K562 (cell line): ENCODE measurements at regions not wholly inside any gene's neighbourhood (a gene's known extent, or its start where the extent isn't known, plus 50 kb on each side); places are given as distances from the start of the nearest gene placed in this dataset.
A peak's percentile ranks its signal among the peaks of the same experiment; 100 is the strongest.

ENCODE experiments used
- ATAC-seq: fragments of 200-7000 bp; cut with Tn5 transposase; 3 replicates; pipeline ENCODE4 v1.9.1; 2020; ENCODE audit warnings: moderate library complexity
- BruUV-seq: library from RNA; stranded (reverse); fragments of 400-500 nt; replicated peaks from 2 replicates; lab custom pipeline; 2021; lab: Mats Ljungman, UMichigan
- CTCF ChIA-PET: fragments of 300-600 bp; formaldehyde crosslinking; extraction: SDS; loops from one replicate; lab custom pipeline; 2021; ENCODE audit warnings: low intra/inter-chr PET ratio; lab: Yijun Ruan, JAX
- POLR2A ChIA-PET: fragments of 300-600, 350-650 bp; sonication (Branson Sonifier 250); formaldehyde crosslinking; extraction: SDS; loops from one replicate; lab custom pipeline; 2021; ENCODE audit warnings: antibody characterized with exemption, inconsistent platforms; lab: Yijun Ruan, JAX
- DNase-seq, 4 experiments: peaks; one replicate each; pipeline versions ENCODE4 v3.0.0 to v3.0.0-alpha.2; 2011 to 2018; ENCODE audit warnings: low spot score in 3 of 4, mixed read lengths in 3 of 4; ENCODE audit errors: extremely low read depth in 1 of 4
- FAIRE-seq: peaks from 2 replicates; lab custom pipeline; 2011; peaks lifted over from hg19 to GRCh38; lab: Jason Lieb, UNC
- H2AFZ ChIP-seq: 2 replicates; pipeline ENCODE4 v1.6.0; 2011; ENCODE audit warnings: low read depth, low read length, control low read depth, inconsistent platforms
- H3K27ac ChIP-seq: fragments of 200-600 bp; 3 replicates; pipeline ENCODE4 v1.8.0; 2011; ENCODE audit warnings: low read depth, mild to moderate bottlenecking, control low read depth, inconsistent platforms, low read length, moderate library complexity, mixed read lengths; ENCODE audit errors: extremely low read depth
- H3K27me3 ChIP-seq, 2 experiments: fragments of 300-600 bp in 1 of 2; 2 replicates in 1 of 2; 3 replicates in 1 of 2; pipeline versions ENCODE4 v1.6.0 to v1.8.0; 2011; ENCODE audit warnings: inconsistent platforms in 2 of 2, low read length in 2 of 2, mild to moderate bottlenecking in 1 of 2, mixed read lengths in 1 of 2, moderate library complexity in 1 of 2; ENCODE audit not compliant: control insufficient read depth in 2 of 2, insufficient read depth in 2 of 2
- H3K36me3 ChIP-seq: fragments of 300-600 bp; 3 replicates; pipeline ENCODE4 v1.8.0; 2011; ENCODE audit warnings: mild to moderate bottlenecking, low read length, inconsistent platforms; ENCODE audit not compliant: control insufficient read depth, insufficient read depth
- H3K4me1 ChIP-seq, 2 experiments: fragments of 200-600 bp in 1 of 2; replicated peaks in 1 of 2; 2 replicates in 1 of 2; 3 replicates in 1 of 2; pipeline versions ENCODE4 v1.5.1 to v1.8.0; 2011; ENCODE audit warnings: inconsistent platforms in 2 of 2, low read length in 2 of 2, mild to moderate bottlenecking in 1 of 2, mixed read lengths in 1 of 2, moderate library complexity in 1 of 2; ENCODE audit not compliant: control insufficient read depth in 2 of 2, insufficient read depth in 2 of 2
- H3K4me2 ChIP-seq: 2 replicates; pipeline ENCODE4 v1.6.1; 2011; ENCODE audit warnings: low read length, control low read depth, inconsistent platforms, mixed read lengths; ENCODE audit not compliant: insufficient read depth
- H3K4me3 ChIP-seq: fragments of 200-600 bp; sonication (generic), shearing (Covaris generic); 2 replicates; pipeline ENCODE4 v1.5.1; 2016; ENCODE audit warnings: control low read depth, inconsistent platforms
- H3K79me2 ChIP-seq: fragments of 200-600 bp; 3 replicates; pipeline ENCODE4 v1.8.0; 2011; ENCODE audit warnings: low read length, inconsistent platforms; ENCODE audit not compliant: control insufficient read depth, insufficient read depth
- H3K9ac ChIP-seq, 2 experiments: 2 replicates each; pipeline versions ENCODE4 v1.6.0 to v1.6.1; 2011; ENCODE audit warnings: low read depth in 2 of 2, low read length in 2 of 2, control low read depth in 1 of 2, inconsistent platforms in 1 of 2, mild to moderate bottlenecking in 1 of 2, mixed read lengths in 1 of 2; ENCODE audit not compliant: insufficient read depth in 1 of 2
- H3K9me1 ChIP-seq: one replicate; pipeline ENCODE4 v1.6.0; 2011; ENCODE audit warnings: inconsistent platforms, mild to moderate bottlenecking, low read length, moderate library complexity; ENCODE audit not compliant: control insufficient read depth, insufficient read depth
- H3K9me3 ChIP-seq: replicated peaks from 2 replicates; pipeline ENCODE4 v1.5.1; 2011; ENCODE audit warnings: low read depth, low read length, inconsistent platforms; ENCODE audit not compliant: control insufficient read depth, insufficient read depth
- H4K20me1 ChIP-seq: replicated peaks from 2 replicates; pipeline ENCODE4 v1.6.1; 2011; ENCODE audit warnings: low read length, inconsistent platforms, mixed read lengths; ENCODE audit not compliant: control insufficient read depth, insufficient read depth
- ARID3B ChIP-seq: fragments of 250-450 bp; sonication (Bioruptor Pico); IDR thresholded peaks from 2 replicates; pipeline ENCODE4 v1.4.0; 2020; ENCODE audit warnings: borderline replicate concordance
- ATF1 ChIP-seq, 2 experiments: fragments of 450-650 bp in 1 of 2; IDR thresholded peaks; 2 replicates each; pipeline ENCODE4 v1.6.1; 2016; ENCODE audit warnings: missing compliant biosample characterization in 1 of 2, missing genetic modification characterization in 1 of 2
- BACH1 ChIP-seq: fragments of 200-800 bp; sonication (Bioruptor generic); IDR thresholded peaks from 2 replicates; pipeline ENCODE4 v1.6.1; 2016; ENCODE audit warnings: missing genetic modification characterization, missing compliant biosample characterization
- CTCF ChIP-seq, 3 experiments: IDR thresholded peaks in 2 of 3; conservative IDR thresholded peaks in 1 of 3; 2 replicates each; pipeline ENCODE4 v1.5.1; 2011 to 2012; ENCODE audit warnings: low read length in 3 of 3, mild to moderate bottlenecking in 3 of 3, control low read depth in 2 of 3, improper control_type of control experiment in 1 of 3, inconsistent platforms in 1 of 3, low read depth in 1 of 3, mixed read lengths in 1 of 3, moderate library complexity in 1 of 3; ENCODE audit not compliant: insufficient read depth in 2 of 3
- EGR1 ChIP-seq: fragments of 450-650 bp; conservative IDR thresholded peaks from 2 replicates; pipeline ENCODE4 v1.6.1; 2017; ENCODE audit warnings: mild to moderate bottlenecking
- GABPA ChIP-seq: fragments of 200-800 bp; sonication (Bioruptor generic); conservative IDR thresholded peaks from 2 replicates; pipeline ENCODE4 v1.6.1; 2016; ENCODE audit warnings: low read depth, missing genetic modification characterization, missing compliant biosample characterization
- HMG20A ChIP-seq: fragments of 450-650 bp; formaldehyde crosslinking; conservative IDR thresholded peaks from 2 replicates; pipeline ENCODE4 v1.4.0; 2020; ENCODE audit warnings: mild to moderate bottlenecking, mixed read lengths
- KDM5B ChIP-seq: fragments of 200-600 bp; sonication (generic); IDR thresholded peaks from 2 replicates; pipeline ENCODE4 v1.6.1; 2012; ENCODE audit warnings: low read depth, mild to moderate bottlenecking, moderate library complexity, low read length, control low read depth, inconsistent platforms; ENCODE audit not compliant: insufficient replicate concordance
- RAD21 ChIP-seq, 2 experiments: fragments of 250-450 bp in 1 of 2; fragments of 450-650 bp in 1 of 2; sonication (Bioruptor Pico) in 1 of 2; formaldehyde crosslinking in 1 of 2; IDR thresholded peaks in 1 of 2; conservative IDR thresholded peaks in 1 of 2; 2 replicates each; pipeline versions ENCODE4 v1.4.0 to v1.8.0; 2020 to 2022; ENCODE audit warnings: mild to moderate bottlenecking in 2 of 2, moderate library complexity in 1 of 2
- RERE ChIP-seq: sonication (generic); formaldehyde crosslinking; IDR thresholded peaks from 2 replicates; pipeline ENCODE4 v1.8.0; 2023; ENCODE audit warnings: missing genetic modification reagents, mild to moderate bottlenecking, borderline replicate concordance
- TEAD2 ChIP-seq: fragments of 450-650 bp; IDR thresholded peaks from 2 replicates; pipeline ENCODE4 v1.6.1; 2016; ENCODE audit warnings: missing genetic modification characterization, control low read depth, missing compliant biosample characterization
- WGBS: fragments of 100-300 bp; shearing (Covaris generic); methylation state at CpG from one replicate; pipeline ENCODE4 v1.1.6; 2016; ENCODE audit warnings: low coverage, mixed read lengths; ENCODE audit not compliant: insufficient coverage; ENCODE audit errors: missing lambda C conversion rate; 5-methylcytosine and 5-hydroxymethylcytosine counted together
- in situ Hi-C: fragments of 300-500 bp; cut with MboI; formaldehyde crosslinking; loops from 4 replicates; pipeline ENCODE4 v1.15.0; 2018; ENCODE audit warnings: inconsistent platforms, mixed read lengths
- intact Hi-C: fragments of 100-400 bp; cut with micrococcal nuclease; formaldehyde crosslinking; loops from 2 replicates; pipeline ENCODE4 v1.14.2; 2022

GRCh38 chr1:230568008-230568407 lies 74.3 kb upstream of the COG2 start:
- Histone ChIP-seq H3K36me3 (no peaks in the 10 kb centered on the region), H3K4me3 (no peak overlapping the region), H3K9me1 (no peaks in the 10 kb centered on the region), H3K9ac (0 out of 4 replicates have a peak overlapping the region, but pooled peaks of 1 of the 2 experiments have one; percentile 19), H3K4me1 (no peaks in the 10 kb centered on the region), H3K27ac (no peak overlapping the region), H3K9me3 (no peaks in the 10 kb centered on the region), H4K20me1 (no peaks in the 10 kb centered on the region), H3K27me3 (peaks cover 0 to 3% of the 10 kb centered on the region in 2 experiments; a peak in 1 of 5 replicates), H2AFZ (no peak overlapping the region), H3K4me2 (no peak overlapping the region), H3K79me2 (no peaks in the 10 kb centered on the region)
- ATAC-seq = peak; percentile 80
- peak in 2 of 4 experiments; percentile 19 to 24 for DNase-seq
- POLR2A ChIA-PET = interaction anchor here (0.6 to 1.2 kb wide), 2 partner anchors 27 to 291 kb away, joined by 3 read pairs; no protein-coding TSS in a partner anchor
- 0% methylated on average over 8 of the region's 8 CpGs for WGBS
- FAIRE-seq = peak; percentile 11
- CTCF ChIA-PET = no interaction called here
- intact Hi-C loops (no loop called here), in situ Hi-C loops (no loop called here)
- peak in 1 of 2 experiments; percentile 32; a peak in 2 of 4 replicates for TF ChIP-seq RAD21 (CRISPR knock-in tag; conservative IDR thresholded peaks at IDR 0.05 in 1 of 2, IDR thresholded peaks at IDR 0.05 in 1 of 2)
- TF ChIP-seq BACH1 = no peak
- no peak for TF ChIP-seq ARID3B
- TF ChIP-seq HMG20A = no peak
- TF ChIP-seq GABPA = no peak
- TF ChIP-seq EGR1 = peak; percentile 27
- no peak for TF ChIP-seq ATF1 (CRISPR knock-in tag; IDR thresholded peaks at IDR 0.05)
- TF ChIP-seq ATF1 (tag; IDR thresholded peaks at IDR 0.05) = no peak
- no peak for TF ChIP-seq TEAD2 (tag)
- no peak for TF ChIP-seq KDM5B
- peak; percentile 35 to 64 (median 45) for TF ChIP-seq CTCF (IDR thresholded peaks at IDR 0.05 in 2 of 3, conservative IDR thresholded peaks at IDR 0.05 in 1 of 3; ENCODE audit: insufficient read depth in 2 of 3, low read depth in 1 of 3, low read length in 3 of 3)
- TF ChIP-seq RERE (CRISPR knock-in tag) = no peak
- BruUV-seq = no TSS peak
